Smooth muscle cell (in vitro differentiated cells): ENCODE measurements at regions not wholly inside any gene's neighbourhood (a gene's known extent, or its start where the extent isn't known, plus 50 kb on each side); places are given as distances from the start of the nearest gene placed in this dataset.

Experiments
- DNase-seq: peaks from one replicate; lab custom pipeline; 2025; ENCODE audit not compliant: unreplicated experiment; lab: John Stamatoyannopoulos, UW
- H2AFZ ChIP-seq: fragments of 200-600 bp; sonication (generic); 2 replicates; pipeline ENCODE4 v1.6.0; 2016; ENCODE audit warnings: antibody characterized with exemption, low read depth, mild to moderate bottlenecking
- H3F3A ChIP-seq: fragments of 200-600 bp; sonication (generic); 2 replicates; pipeline ENCODE4 v1.6.0; 2017; ENCODE audit warnings: antibody characterized with exemption, low read depth
- H3K27ac ChIP-seq: fragments of 200-600 bp; sonication (generic); 2 replicates; pipeline ENCODE4 v1.5.1; 2016; ENCODE audit warnings: low read depth, mild to moderate bottlenecking
- H3K27me3 ChIP-seq: fragments of 200-600 bp; sonication (generic); 2 replicates; pipeline ENCODE4 v1.6.1; 2016; ENCODE audit warnings: low read depth, mild to moderate bottlenecking
- H3K36me3 ChIP-seq: fragments of 200-600 bp; sonication (generic); 2 replicates; pipeline ENCODE4 v1.5.1; 2016; ENCODE audit warnings: low read depth
- H3K4me1 ChIP-seq: fragments of 200-600 bp; sonication (generic); 2 replicates; pipeline ENCODE4 v1.5.1; 2016; ENCODE audit warnings: low read depth
- H3K4me2 ChIP-seq: fragments of 200-600 bp; sonication (generic); 2 replicates; pipeline ENCODE4 v1.6.0; 2016; ENCODE audit warnings: mild to moderate bottlenecking
- H3K4me3 ChIP-seq: fragments of 200-600 bp; sonication (generic); 2 replicates; pipeline ENCODE4 v1.5.1; 2016; ENCODE audit warnings: mild to moderate bottlenecking
- H3K79me2 ChIP-seq: fragments of 200-600 bp; sonication (generic); 2 replicates; pipeline ENCODE4 v1.6.0; 2016; ENCODE audit warnings: low read depth, mild to moderate bottlenecking
- H3K9ac ChIP-seq: fragments of 200-600 bp; sonication (generic); 2 replicates; pipeline ENCODE4 v1.6.0; 2016; ENCODE audit warnings: low read depth
- H3K9me3 ChIP-seq: fragments of 200-600 bp; sonication (generic); replicated peaks from 2 replicates; pipeline ENCODE4 v1.5.1; 2016; ENCODE audit warnings: low read depth
- H4K20me1 ChIP-seq: fragments of 200-600 bp; sonication (generic); 2 replicates; pipeline ENCODE4 v1.6.0; 2016; ENCODE audit warnings: low read depth
- CTCF ChIP-seq: fragments of 200-600 bp; sonication (generic); IDR thresholded peaks from 2 replicates; pipeline ENCODE4 v1.5.1; 2017; ENCODE audit warnings: borderline replicate concordance, mild to moderate bottlenecking, antibody characterized with exemption; ENCODE audit not compliant: insufficient read depth, poor library complexity, severe bottlenecking
- WGBS: methylation state at CpG from one replicate; pipeline ENCODE4 v1.1.7; 2016; ENCODE audit warnings: low lambda C conversion rate; 5-methylcytosine and 5-hydroxymethylcytosine counted together

DNA sequence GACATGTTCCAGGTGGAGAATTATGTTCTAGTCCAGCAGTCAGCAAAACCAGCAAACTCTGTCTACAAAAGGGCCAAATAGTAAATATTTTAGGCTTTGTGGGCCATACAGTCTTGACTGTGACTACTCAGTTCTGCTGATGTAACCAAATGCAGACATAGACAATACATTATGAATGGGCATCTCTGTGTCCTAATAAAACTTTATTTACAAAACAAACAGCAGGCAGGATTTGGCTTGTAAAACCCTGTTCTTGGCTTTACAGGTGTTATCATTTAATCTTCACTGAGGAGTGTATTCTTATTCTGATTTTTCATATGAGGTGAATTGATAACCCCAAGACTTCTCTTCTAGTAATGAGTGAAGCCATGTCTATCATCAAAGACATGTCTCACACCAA is 278.6 kb downstream of the DUSP6 start:
- no peak for TF ChIP-seq CTCF
- no peaks in the 10 kb centered on the region for H3K79me2 ChIP-seq
- H3K36me3 ChIP-seq, result no peaks in the 10 kb centered on the region
- H3K4me3 ChIP-seq, result no peak overlapping the region
- peak overlapping the region; percentile 6 for H2AFZ ChIP-seq
- peaks cover 19% of the 10 kb centered on the region for H3K4me1 ChIP-seq
- no peaks in the 10 kb centered on the region for H4K20me1 ChIP-seq
- no peak overlapping the region for H3K4me2 ChIP-seq
- no peaks in the 10 kb centered on the region for H3K9me3 ChIP-seq
- H3F3A ChIP-seq, result peaks cover 12% of the 10 kb centered on the region
- no peak overlapping the region for H3K9ac ChIP-seq
- no peak for DNase-seq
- peak overlapping the region; percentile 26 for H3K27ac ChIP-seq
- H3K27me3 ChIP-seq, result no peaks in the 10 kb centered on the region

DNA sequence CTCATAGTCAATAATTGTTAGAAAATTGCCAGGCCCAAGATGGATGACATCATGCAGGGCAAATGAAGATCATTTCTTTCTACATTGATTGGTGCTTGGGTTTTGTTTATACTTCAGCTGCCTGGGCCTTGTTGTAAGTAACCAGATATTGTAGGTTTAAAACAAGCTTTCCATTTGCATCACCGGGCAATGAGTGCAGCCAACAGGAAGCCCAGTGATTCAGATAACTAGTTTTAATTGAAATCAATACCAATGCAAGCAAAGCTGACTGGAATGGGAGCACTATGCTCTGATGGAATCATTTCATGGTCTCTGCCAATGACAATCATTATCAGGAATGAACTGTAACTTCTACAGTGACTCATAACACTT is 279.3 kb downstream of the DUSP6 start:
- no peak overlapping the region for H3K9ac ChIP-seq
- 56% methylated on average over 1 of the region's 1 CpG for WGBS
- H3K79me2 ChIP-seq, result no peaks in the 10 kb centered on the region
- no peak for DNase-seq
- H3F3A ChIP-seq, result peaks cover 17% of the 10 kb centered on the region
- no peak overlapping the region for H3K4me3 ChIP-seq
- peaks cover 25% of the 10 kb centered on the region for H3K4me1 ChIP-seq
- peak overlapping the region; percentile 6 for H2AFZ ChIP-seq
- H3K9me3 ChIP-seq, result no peaks in the 10 kb centered on the region
- no peaks in the 10 kb centered on the region for H3K36me3 ChIP-seq
- no peaks in the 10 kb centered on the region for H3K27me3 ChIP-seq
- no peak overlapping the region for H3K4me2 ChIP-seq
- TF ChIP-seq CTCF, result no peak
- H3K27ac ChIP-seq, result peak overlapping the region; percentile 26
- no peaks in the 10 kb centered on the region for H4K20me1 ChIP-seq

DNA sequence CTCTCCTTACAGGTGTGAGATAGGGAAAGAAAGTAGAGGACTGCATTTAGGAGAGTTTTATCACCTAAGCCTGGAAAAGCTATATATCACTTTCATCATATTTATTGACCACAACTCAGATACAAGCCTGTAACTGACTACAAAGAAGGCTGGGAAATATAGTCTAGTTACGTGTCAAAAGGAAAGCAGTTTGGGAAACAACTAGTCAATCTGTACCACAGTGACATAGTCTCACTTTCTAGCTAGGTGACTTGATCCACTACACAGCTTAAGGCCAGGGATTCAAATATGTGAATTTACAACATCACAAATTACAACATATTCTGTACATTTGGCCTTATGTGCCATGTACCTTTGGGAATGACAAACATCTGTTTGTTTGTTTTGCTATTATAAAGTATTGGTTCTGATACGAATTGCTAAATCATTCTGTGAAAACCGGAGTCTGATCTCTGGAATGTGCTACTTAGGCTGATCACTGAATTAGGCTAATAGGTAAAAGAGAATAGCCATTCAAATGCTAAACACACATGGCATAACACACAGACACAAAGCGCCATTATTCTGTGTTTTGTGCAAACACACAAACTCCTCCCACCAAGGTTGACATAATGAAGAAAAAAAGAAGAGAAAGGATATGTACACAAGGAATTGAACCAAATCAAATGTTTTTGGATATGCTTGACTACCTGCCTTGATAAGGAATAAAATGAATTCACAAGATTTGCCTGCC is 279.8 kb downstream of the DUSP6 start:
- TF ChIP-seq CTCF, result no peak
- H3K4me1 ChIP-seq, result peaks cover 28% of the 10 kb centered on the region
- no peak overlapping the region for H2AFZ ChIP-seq
- no peaks in the 10 kb centered on the region for H3K36me3 ChIP-seq
- WGBS, result 95% methylated on average over 4 of the region's 4 CpGs
- no peaks in the 10 kb centered on the region for H4K20me1 ChIP-seq
- H3K27ac ChIP-seq, result peak overlapping the region; percentile 26
- no peak for DNase-seq
- H3K4me2 ChIP-seq, result no peak overlapping the region
- H3K27me3 ChIP-seq, result no peaks in the 10 kb centered on the region
- peaks cover 20% of the 10 kb centered on the region for H3F3A ChIP-seq
- H3K79me2 ChIP-seq, result no peaks in the 10 kb centered on the region
- no peak overlapping the region for H3K9ac ChIP-seq
- H3K9me3 ChIP-seq, result no peaks in the 10 kb centered on the region
- no peak overlapping the region for H3K4me3 ChIP-seq

DNA sequence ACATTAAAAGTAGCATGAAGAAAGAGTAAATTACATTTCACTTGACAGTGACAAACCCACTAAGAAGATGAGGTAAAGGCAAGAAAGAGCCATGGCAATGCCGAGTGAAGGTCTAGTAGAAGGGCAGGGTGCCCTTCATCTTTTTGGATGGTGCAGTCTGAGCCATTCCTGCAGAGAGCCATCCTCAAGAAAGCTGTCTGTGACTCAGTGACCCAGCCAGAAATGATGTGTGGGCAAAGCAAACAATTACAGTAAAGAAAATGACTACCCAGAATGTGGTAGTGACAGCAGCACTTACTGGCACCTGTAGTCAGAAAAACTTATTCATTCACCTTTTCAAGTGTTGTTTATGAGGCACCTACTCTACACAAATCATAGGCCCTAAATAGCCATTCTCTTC is 281.7 kb downstream of the DUSP6 start:
- 96% methylated on average over 1 of the region's 1 CpG for WGBS
- no peak overlapping the region for H2AFZ ChIP-seq

More for the DNA sequence above, 281.7 kb downstream of the DUSP6 start:
- no peaks in the 10 kb centered on the region for H3K36me3 ChIP-seq
- DNase-seq, result no peak
- H3K4me2 ChIP-seq, result no peak overlapping the region
- H3K27ac ChIP-seq, result peak overlapping the region; percentile 95
- peaks cover 28% of the 10 kb centered on the region for H3K4me1 ChIP-seq
- H3K9me3 ChIP-seq, result no peaks in the 10 kb centered on the region
- TF ChIP-seq CTCF, result no peak
- no peak overlapping the region for H3K9ac ChIP-seq
- no peak overlapping the region for H3K4me3 ChIP-seq
- no peaks in the 10 kb centered on the region for H4K20me1 ChIP-seq
- H3K79me2 ChIP-seq, result no peaks in the 10 kb centered on the region
- no peaks in the 10 kb centered on the region for H3K27me3 ChIP-seq
- peaks cover 23% of the 10 kb centered on the region for H3F3A ChIP-seq
